Hepatocyte (in vitro differentiated cells): ENCODE measurements at regions not wholly inside any gene's neighbourhood (a gene's known extent, or its start where the extent isn't known, plus 50 kb on each side); places are given as distances from the start of the nearest gene placed in this dataset.

Source experiments
- CTCF ChIP-seq: fragments of 200-600 bp; sonication (generic); IDR thresholded peaks from 2 replicates; pipeline ENCODE4 v1.5.1; 2016; ENCODE audit warnings: antibody characterized with exemption, mild to moderate bottlenecking; ENCODE audit not compliant: poor library complexity
- EZH2 ChIP-seq: fragments of 200-600 bp; sonication (generic); IDR thresholded peaks from 2 replicates; pipeline ENCODE4 v1.6.1; 2016; ENCODE audit warnings: antibody characterized with exemption, mild to moderate bottlenecking, borderline replicate concordance
- EZH2phosphoT487 ChIP-seq: fragments of 200-600 bp; sonication (generic); IDR thresholded peaks from one replicate; pipeline ENCODE4 v1.6.1; 2018; ENCODE audit warnings: antibody characterized with exemption, mild to moderate bottlenecking, low read depth, moderate library complexity; ENCODE audit not compliant: unreplicated experiment, severe bottlenecking

GRCh38 chr1:177487481-177487880 lies 316.7 kb downstream of the BRINP2 start:
- no peak for TF ChIP-seq CTCF
- TF ChIP-seq EZH2, result no peak
- no peak for TF ChIP-seq EZH2phosphoT487
